ENCODE measurements at regions not wholly inside any gene's neighbourhood (a gene's known extent, or its start where the extent isn't known, plus 50 kb on each side); places are given as distances from the start of the nearest gene placed in this dataset.

DNA sequence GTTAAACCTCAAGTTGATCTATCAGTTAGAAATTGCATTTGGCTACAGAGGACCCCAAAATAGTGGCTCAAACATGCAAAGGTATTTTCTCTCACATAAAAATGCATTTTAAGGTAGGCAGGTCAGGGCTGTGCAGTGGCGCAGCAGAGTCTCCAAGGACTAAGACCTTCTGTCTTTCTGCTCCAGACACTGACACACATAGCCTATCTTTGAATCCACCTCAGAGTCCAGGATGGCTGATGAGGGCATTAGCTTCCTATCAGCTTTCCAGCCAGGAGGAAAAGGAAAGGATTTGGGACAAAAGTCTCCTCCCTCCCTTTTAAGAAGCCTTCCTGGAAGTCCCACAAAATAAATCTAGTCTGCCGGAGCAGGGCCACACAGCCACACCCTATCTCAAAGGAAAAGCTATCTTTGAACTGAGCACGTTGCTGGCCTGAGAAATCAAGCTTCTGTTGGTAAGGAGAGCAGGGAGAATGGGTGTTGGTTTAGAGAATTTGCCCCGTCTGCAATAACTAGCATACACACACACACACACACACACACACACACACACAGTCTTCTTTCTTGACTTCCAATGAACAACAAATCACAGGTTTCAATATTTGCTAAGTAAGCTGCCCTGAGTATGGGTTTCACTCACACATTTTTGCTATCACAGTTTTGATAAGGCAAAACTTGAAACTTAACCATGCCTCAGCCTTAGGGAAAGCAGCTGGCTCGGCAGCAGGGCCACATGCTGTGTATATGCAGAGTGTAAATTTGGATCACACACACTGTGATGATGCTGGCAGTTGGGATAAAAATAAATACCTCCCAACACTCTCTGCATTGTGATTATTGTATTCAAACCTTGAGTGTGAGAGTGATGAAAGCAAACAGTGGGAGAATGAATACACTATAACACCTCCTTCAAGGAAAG, 116.6 kb upstream of the MAP3K1 start:
- H3K4me2 ChIP-seq (ENCODE audit: insufficient read depth, low read length), result no peak overlapping the region

More for the DNA sequence above, 116.6 kb upstream of the MAP3K1 start:
- Histone ChIP-seq H3K27ac (ENCODE audit: extremely low read depth, low read depth, low read length) (no peak overlapping the region), H3K9ac (ENCODE audit: insufficient read depth in 1 of 2, low read depth in 2 of 2, low read length in 2 of 2) (no peak overlapping the region), H3K4me1 (replicated peaks in 1 of 2; ENCODE audit: control insufficient read depth in 2 of 2, insufficient read depth in 2 of 2, low read length in 2 of 2) (no peaks in the 10 kb centered on the region), H3K36me3 (ENCODE audit: control insufficient read depth, insufficient read depth, low read length) (no peaks in the 10 kb centered on the region), H3K4me3 (no peak overlapping the region), H3K27me3 (ENCODE audit: control insufficient read depth in 2 of 2, insufficient read depth in 2 of 2, low read length in 2 of 2) (peaks cover 16 to 30% of the 10 kb centered on the region in 2 experiments; a peak in 4 of 5 replicates), H3K9me1 (ENCODE audit: control insufficient read depth, insufficient read depth, low read length) (no peaks in the 10 kb centered on the region), H2AFZ (ENCODE audit: low read depth, low read length) (no peak overlapping the region), H3K9me3 (replicated peaks; ENCODE audit: control insufficient read depth, insufficient read depth, low read depth, low read length) (no peaks in the 10 kb centered on the region), H4K20me1 (replicated peaks; ENCODE audit: control insufficient read depth, insufficient read depth, low read length) (no peaks in the 10 kb centered on the region), H3K79me2 (ENCODE audit: control insufficient read depth, insufficient read depth, low read length) (no peaks in the 10 kb centered on the region)
- ChIA-PET POLR2A (no interaction called here), CTCF (ENCODE audit: low intra/inter-chr PET ratio) (no interaction called here)
- DNase-seq (ENCODE audit: extremely low read depth in 1 of 4, low spot score in 3 of 4), result no peak
- WGBS (ENCODE audit: insufficient coverage, low coverage, missing lambda C conversion rate), result 5% methylated on average over 5 of the region's 5 CpGs
- BruUV-seq (replicated peaks), result no TSS peak
- intact Hi-C loops (cut with micrococcal nuclease), result no loop called here
- in situ Hi-C loops (cut with MboI), result no loop called here
- no peak for ATAC-seq
- TF ChIP-seq, protein P1, sequence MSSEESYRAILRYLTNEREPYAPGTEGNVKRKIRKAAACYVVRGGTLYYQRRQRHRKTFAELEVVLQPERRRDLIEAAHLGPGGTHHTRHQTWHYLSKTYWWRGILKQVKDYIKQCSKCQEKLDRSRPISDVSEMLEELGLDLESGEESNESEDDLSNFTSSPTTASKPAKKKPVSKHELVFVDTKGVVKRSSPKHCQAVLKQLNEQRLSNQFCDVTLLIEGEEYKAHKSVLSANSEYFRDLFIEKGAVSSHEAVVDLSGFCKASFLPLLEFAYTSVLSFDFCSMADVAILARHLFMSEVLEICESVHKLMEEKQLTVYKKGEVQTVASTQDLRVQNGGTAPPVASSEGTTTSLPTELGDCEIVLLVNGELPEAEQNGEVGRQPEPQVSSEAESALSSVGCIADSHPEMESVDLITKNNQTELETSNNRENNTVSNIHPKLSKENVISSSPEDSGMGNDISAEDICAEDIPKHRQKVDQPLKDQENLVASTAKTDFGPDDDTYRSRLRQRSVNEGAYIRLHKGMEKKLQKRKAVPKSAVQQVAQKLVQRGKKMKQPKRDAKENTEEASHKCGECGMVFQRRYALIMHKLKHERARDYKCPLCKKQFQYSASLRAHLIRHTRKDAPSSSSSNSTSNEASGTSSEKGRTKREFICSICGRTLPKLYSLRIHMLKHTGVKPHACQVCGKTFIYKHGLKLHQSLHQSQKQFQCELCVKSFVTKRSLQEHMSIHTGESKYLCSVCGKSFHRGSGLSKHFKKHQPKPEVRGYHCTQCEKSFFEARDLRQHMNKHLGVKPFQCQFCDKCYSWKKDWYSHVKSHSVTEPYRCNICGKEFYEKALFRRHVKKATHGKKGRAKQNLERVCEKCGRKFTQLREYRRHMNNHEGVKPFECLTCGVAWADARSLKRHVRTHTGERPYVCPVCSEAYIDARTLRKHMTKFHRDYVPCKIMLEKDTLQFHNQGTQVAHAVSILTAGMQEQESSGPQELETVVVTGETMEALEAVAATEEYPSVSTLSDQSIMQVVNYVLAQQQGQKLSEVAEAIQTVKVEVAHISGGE (CRISPR knock-in tag; IDR thresholded peaks at IDR 0.05), result no peak
- no peak for TF ChIP-seq ZNF707 (CRISPR knock-in tag; conservative IDR thresholded peaks at IDR 0.05)
- TF ChIP-seq MCM2 (IDR thresholded peaks at IDR 0.05; ENCODE audit: low read depth), result no peak
- TF ChIP-seq NUFIP1 (IDR thresholded peaks at IDR 0.05; ENCODE audit: partially characterized antibody), result no peak
- no peak for TF ChIP-seq ZFP30 (CRISPR knock-in tag; IDR thresholded peaks at IDR 0.05; ENCODE audit: borderline replicate concordance)
- TF ChIP-seq, protein P2, sequence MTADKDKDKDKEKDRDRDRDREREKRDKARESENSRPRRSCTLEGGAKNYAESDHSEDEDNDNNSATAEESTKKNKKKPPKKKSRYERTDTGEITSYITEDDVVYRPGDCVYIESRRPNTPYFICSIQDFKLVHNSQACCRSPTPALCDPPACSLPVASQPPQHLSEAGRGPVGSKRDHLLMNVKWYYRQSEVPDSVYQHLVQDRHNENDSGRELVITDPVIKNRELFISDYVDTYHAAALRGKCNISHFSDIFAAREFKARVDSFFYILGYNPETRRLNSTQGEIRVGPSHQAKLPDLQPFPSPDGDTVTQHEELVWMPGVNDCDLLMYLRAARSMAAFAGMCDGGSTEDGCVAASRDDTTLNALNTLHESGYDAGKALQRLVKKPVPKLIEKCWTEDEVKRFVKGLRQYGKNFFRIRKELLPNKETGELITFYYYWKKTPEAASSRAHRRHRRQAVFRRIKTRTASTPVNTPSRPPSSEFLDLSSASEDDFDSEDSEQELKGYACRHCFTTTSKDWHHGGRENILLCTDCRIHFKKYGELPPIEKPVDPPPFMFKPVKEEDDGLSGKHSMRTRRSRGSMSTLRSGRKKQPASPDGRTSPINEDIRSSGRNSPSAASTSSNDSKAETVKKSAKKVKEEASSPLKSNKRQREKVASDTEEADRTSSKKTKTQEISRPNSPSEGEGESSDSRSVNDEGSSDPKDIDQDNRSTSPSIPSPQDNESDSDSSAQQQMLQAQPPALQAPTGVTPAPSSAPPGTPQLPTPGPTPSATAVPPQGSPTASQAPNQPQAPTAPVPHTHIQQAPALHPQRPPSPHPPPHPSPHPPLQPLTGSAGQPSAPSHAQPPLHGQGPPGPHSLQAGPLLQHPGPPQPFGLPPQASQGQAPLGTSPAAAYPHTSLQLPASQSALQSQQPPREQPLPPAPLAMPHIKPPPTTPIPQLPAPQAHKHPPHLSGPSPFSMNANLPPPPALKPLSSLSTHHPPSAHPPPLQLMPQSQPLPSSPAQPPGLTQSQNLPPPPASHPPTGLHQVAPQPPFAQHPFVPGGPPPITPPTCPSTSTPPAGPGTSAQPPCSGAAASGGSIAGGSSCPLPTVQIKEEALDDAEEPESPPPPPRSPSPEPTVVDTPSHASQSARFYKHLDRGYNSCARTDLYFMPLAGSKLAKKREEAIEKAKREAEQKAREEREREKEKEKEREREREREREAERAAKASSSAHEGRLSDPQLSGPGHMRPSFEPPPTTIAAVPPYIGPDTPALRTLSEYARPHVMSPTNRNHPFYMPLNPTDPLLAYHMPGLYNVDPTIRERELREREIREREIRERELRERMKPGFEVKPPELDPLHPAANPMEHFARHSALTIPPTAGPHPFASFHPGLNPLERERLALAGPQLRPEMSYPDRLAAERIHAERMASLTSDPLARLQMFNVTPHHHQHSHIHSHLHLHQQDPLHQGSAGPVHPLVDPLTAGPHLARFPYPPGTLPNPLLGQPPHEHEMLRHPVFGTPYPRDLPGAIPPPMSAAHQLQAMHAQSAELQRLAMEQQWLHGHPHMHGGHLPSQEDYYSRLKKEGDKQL (CRISPR knock-in tag; IDR thresholded peaks at IDR 0.05; ENCODE audit: borderline replicate concordance), result no peak
- no peak for TF ChIP-seq ELF1 (tag; IDR thresholded peaks at IDR 0.05)
- no peak for TF ChIP-seq MED1 (CRISPR knock-in tag; IDR thresholded peaks at IDR 0.05; ENCODE audit: borderline replicate concordance)
- FAIRE-seq, result no peak

All from K562 (cell line).